ENCODE measurements at regions not wholly inside any gene's neighbourhood (a gene's known extent, or its start where the extent isn't known, plus 50 kb on each side); places are given as distances from the start of the nearest gene placed in this dataset.

- no peak for DNase-seq
Observed at GRCh38 chr22:49638001-49638400, 189.7 kb downstream of the BRD1 start.

- no peak for DNase-seq
Observed at GRCh38 chr22:49637255-49637760, 190.4 kb downstream of the BRD1 start.

DNA sequence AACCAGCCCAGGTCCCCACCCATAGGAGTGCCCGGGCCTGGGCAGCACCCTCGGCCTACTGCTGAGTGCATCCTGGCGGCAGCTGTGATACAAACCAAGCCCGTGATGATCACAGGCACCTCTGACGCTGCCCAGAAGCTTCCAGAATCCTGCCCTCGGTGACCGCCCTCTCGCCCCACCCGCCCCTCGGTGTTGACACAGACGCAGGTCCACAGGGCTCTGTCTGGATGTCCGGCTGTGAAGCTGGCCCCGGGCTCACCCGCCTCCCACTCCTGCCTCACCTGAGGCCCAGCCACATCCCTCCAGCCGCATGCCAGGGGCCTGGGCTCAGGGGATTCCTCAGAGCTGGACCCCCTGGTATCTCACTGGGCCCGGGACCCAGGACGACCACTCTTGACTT is 191.0 kb downstream of the BRD1 start:
- DNase-seq: no peak

DNA sequence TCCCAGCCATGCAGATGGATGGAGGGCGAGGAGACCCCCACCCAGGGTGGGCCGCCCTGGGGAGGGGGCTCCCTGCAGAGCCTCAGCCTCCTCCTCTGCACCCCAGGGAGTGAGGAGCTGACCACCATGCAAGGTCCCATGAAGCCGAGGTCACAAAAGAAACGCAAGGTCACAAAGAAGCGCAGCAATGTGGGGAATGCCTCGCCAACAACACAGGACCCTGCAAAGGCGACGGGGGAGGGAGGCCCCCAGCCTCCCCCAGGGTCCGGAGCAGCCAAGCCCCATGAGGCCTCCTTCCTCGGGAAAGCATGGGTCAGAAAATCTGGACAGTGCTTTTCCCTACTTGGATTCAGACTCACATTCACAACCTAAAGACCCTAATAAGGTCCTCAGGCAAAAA is 191.5 kb downstream of the BRD1 start:
- no peak for DNase-seq

DNA sequence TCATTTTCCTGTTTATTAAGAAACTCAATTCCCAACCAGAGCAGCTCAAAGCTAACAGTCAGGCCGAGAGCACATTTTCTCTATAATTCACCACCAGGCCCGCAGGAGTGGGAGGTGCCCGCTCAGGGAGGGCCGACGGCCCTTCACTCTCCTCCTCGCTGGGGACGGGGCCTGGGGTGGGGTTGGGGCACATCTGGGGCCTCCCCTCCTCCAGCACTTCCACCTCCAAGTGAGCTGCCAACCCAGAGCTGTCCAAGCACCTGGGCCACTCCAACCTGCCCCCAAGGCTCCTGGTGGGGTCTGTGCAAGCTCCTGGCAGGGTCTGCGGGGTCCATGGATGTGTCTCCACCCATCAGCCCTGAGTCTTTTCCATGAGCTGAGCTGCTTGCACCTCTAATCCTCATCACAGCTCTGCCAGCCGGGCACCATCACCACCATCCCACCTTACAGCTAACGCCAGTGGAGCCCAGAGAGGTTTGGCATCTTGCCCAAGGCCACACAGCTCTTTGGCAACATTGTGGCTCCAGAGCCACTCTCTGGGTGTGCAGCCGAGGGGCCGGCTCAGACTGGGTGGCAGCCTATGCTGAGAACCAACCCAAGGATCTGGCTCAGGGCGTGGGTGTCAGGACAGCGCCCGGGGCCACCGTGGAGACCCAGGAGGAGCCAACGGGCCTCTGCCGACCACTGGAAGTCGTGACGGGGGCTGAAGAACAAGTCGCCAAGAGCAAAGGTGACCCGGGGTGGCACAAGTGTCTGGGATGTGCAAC is 193.5 kb downstream of the BRD1 start:
- DNase-seq: no peak

DNA sequence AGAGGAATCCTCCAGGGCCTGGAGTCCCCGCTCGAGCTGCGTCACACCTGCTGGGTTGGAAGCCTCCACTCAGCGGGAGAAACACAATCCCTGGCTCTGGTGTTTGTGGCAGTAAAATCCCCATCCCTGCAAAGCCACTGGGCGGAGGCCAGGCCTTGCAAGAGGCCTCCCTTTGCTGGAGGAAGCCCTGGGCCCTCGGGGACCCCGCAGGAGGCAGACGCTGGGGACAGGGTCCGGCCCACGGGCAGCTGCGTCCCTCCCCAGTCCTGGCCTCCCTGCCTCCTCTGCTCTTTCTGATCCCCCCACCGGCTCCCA is 194.7 kb downstream of the BRD1 start:
- no peak for DNase-seq

- peak; percentile 26 for DNase-seq
Observed at GRCh38 chr22:49632199-49633009, 195.3 kb downstream of the BRD1 start.

GRCh38 chr22:49630448-49630946 is 197.2 kb downstream of the BRD1 start:
- no peak for DNase-seq

GRCh38 chr22:49629586-49630447 is 197.9 kb downstream of the BRD1 start:
- DNase-seq: no peak

DNA sequence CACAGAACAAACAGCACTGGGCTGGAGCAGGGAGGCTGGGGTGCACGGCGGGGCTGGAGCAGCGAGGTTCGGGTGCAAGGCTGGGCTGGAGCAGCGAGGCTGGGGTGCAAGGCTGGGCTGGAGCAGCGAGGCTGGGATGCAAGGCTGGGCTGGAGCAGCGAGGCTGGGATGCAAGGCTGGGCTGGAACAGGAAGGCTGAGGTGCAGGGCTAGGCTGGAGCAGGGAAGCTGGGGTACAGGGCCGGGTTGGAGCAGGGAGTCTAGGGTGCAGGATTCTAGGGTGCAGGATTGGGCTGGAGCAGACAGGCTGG is 198.5 kb downstream of the BRD1 start:
- no peak for DNase-seq

DNA sequence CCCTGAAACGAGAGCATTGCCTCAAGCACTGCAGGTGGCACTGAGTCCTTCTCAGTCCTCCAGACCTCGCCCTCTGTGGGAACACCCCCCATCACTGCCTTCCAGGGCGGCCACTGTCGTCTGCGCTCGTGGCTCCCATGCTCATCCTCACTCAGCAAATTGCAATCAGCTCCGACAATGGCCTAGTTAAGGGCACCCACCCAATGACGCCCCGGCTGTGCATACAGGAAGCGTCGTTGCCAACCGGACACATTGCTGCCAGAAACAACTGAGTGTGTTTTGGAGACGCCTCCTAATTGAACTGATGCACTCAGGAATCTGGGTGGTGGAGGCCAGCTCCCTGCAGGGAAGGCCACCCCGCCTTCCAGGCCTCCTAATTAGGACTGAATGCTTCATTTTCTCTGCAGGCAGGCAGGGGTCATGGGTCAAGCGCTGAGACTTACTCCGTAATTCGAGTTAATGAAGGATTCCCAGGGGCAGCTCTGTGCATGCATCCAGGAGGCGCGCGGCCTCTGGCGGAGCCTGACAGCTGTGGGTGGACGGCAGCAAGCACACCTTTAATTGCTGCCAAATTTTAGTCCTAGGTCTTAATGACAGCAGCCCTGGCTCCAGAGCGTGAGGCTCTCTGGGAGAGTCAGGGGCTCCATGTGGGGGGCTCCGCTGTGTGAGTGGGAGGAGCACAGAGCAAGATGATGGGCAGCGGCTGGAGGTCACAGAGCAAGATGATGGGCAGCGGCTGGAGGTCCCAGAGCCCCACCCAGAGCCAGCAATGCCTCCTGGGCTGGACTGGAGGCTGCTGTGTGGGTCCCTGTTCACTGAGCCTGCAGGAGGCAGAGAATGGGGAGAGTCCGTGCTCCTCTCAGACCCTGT is 199.0 kb downstream of the BRD1 start:
- DNase-seq: no peak

DNA sequence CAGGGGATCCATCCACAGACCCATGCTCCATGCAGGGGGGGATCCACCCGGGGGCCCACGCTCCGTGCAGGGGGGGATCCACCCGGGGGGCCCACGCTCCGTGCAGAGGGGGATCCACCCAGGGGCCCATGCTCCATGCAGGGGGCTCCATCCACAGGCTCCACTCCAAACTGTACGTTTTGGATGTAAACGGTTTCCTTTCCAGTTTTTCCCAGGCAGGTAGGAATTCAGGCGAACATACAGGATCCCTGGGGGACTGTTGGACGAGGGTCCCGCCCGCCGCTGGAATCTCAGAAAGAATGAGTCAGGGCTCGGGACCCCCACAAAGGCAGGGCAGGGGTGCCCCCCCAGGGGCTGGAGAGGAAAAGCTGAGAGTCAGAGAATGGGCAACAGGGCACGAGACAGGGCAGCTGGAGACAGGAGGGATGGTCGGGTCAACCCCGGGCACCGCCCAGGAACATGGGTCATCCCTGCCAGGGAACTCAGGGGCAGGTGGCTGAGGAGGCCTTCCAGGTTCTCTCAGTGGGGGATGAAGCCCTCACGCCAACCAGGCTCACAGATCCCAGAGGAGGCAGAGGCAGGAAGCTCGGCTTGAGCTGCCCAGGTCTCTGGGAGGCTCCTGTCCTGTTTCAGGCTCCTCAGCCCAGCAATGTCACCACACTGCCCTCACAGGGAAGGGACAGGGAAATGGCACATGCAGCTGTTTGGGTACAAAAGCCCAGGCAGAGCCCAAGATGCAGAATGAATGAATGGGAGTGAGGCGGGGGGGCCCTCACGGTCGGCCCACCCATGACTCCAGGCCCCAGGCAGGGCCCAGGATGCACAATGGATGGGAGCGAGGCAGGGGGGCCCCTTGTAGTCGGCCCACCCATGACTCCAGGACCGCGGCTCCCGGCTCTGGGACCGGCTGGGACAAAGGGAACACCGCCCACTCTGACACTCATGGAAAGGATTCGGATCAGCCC is 200.2 kb downstream of the BRD1 start:
- no peak for DNase-seq

- DNase-seq: no peak
Observed at GRCh38 chr22:49626361-49627216, 201.1 kb downstream of the BRD1 start.

GRCh38 chr22:49624421-49625177 is 203.1 kb downstream of the BRD1 start:
- no peak for DNase-seq

- DNase-seq: no peak
Observed at GRCh38 chr22:49623715-49624114, 204.0 kb downstream of the BRD1 start.

- DNase-seq: no peak
Observed at GRCh38 chr22:49623176-49623575, 204.5 kb downstream of the BRD1 start.

GRCh38 chr22:49622241-49623105 is 205.2 kb downstream of the BRD1 start:
- no peak for DNase-seq

DNA sequence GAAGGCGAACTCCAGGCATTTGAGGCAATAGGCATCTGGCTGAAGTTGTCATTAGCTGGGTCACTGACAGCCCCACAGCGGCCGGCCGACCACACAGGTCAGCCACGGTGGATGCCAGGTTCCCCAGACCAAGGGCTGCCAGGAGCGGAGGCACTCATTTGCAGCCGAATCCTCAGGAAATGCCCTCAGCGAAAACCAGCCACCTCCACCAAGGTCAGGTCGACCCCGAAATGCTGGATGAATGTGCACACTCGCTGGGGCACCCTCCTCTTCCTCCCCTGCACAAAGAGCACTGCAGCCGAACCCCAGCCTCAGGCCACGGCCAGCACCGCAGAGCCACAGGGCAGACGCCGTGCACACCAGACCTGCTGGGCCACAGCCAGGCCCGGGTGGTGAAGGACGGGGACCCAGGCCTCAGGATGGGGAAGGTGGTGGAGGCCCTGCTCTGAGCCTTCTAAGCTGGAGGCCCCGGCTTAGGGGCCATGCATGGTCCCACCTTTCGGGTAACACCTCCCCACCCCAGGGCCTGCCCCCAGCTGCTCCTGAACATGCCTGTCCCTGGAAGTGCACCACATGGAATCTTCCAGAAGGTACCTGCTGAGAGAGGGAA is 206.0 kb downstream of the BRD1 start:
- DNase-seq: no peak

All from CD4-positive, alpha-beta T cell treated with Interleukin-17A for 4 hours (primary cell).